ENCODE measurements at regions not wholly inside any gene's neighbourhood (a gene's known extent, or its start where the extent isn't known, plus 50 kb on each side); places are given as distances from the start of the nearest gene placed in this dataset.

DNA sequence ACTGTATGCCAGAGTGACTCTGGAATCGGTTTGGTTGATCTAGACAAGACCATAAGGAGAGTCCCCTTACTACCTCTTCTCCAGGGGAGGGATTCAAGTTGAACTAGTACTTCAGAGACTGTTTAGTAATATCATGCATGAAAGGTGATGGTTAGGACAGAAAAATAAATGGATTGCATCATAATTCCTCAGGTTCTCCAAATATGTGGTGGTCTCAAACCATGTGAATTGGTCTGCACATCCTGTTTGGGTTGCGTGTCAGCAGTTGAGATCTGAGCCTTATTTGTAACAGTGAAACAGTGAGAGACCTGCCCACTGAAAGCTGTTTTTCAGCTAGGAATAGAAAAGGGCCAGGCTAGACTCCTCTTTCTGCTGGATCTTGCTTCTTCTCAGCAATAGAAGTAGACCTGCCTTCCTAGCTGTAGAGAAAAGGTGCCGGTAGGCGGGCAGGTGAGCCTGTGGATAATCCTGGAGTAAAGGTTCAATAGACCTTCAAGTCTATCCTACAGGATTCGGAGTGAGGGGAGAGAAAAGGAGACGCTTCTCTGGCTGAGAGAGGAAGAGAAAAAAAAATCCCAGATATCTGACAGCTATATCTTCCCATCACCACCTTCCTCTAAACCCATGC is 258.5 kb upstream of the E2F7 start:
- TF ChIP-seq, protein P1, sequence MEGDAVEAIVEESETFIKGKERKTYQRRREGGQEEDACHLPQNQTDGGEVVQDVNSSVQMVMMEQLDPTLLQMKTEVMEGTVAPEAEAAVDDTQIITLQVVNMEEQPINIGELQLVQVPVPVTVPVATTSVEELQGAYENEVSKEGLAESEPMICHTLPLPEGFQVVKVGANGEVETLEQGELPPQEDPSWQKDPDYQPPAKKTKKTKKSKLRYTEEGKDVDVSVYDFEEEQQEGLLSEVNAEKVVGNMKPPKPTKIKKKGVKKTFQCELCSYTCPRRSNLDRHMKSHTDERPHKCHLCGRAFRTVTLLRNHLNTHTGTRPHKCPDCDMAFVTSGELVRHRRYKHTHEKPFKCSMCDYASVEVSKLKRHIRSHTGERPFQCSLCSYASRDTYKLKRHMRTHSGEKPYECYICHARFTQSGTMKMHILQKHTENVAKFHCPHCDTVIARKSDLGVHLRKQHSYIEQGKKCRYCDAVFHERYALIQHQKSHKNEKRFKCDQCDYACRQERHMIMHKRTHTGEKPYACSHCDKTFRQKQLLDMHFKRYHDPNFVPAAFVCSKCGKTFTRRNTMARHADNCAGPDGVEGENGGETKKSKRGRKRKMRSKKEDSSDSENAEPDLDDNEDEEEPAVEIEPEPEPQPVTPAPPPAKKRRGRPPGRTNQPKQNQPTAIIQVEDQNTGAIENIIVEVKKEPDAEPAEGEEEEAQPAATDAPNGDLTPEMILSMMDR (IDR thresholded peaks at IDR 0.05; ENCODE audit: low read depth, low read length, missing control alignments), result no peak
- DNase-seq (ENCODE audit: low read depth), result no peak
- no peak overlapping the region for H3K4me3 ChIP-seq (ENCODE audit: low read depth, low read length)

DNA sequence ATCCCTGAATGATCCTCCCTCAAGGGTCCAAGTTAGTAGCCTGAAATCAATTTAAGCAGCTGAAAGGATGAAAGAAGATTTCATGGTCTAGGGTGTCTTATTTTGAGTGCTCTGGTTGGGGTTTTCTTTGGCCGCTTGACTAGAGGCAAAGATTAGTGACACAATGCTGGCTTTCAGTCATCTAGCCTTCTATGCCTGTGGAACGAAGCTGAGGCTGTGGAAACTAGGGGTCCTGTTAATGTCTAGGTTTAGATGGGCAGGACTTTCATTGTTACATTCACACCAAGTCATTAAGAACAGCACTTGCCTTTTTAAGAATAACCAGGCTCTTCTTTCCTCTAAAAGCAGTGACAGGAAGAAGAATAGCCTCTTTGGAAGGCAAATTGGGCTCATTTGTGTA is 253.8 kb upstream of the E2F7 start:
- no peak overlapping the region for H3K4me3 ChIP-seq (ENCODE audit: low read depth, low read length)
- TF ChIP-seq, protein P1 (IDR thresholded peaks at IDR 0.05; ENCODE audit: low read depth, low read length, missing control alignments), result no peak
- no peak for DNase-seq (ENCODE audit: low read depth)

DNA sequence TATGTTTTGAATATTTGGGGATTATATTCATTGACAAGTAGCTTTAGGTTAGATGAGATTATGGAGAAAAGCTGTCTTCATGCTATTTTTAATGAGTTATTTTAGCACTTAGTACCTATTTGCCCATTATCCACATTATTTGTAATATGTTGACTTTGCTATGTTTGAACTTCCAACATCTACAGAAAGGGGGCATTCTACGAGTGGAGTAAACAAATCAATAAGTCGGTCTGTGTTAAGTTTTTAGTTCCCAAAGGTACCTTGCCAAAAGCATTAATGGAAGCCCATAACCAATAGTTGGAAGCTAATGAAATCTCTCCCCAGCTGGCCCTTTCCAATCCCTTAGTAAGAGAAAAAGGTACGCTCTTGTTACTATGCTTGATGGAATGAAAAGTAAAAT is 250.0 kb upstream of the E2F7 start:
- no peak for DNase-seq (ENCODE audit: low read depth)
- TF ChIP-seq, protein P1 (IDR thresholded peaks at IDR 0.05; ENCODE audit: low read depth, low read length, missing control alignments), result no peak
- no peak overlapping the region for H3K4me3 ChIP-seq (ENCODE audit: low read depth, low read length)

DNA sequence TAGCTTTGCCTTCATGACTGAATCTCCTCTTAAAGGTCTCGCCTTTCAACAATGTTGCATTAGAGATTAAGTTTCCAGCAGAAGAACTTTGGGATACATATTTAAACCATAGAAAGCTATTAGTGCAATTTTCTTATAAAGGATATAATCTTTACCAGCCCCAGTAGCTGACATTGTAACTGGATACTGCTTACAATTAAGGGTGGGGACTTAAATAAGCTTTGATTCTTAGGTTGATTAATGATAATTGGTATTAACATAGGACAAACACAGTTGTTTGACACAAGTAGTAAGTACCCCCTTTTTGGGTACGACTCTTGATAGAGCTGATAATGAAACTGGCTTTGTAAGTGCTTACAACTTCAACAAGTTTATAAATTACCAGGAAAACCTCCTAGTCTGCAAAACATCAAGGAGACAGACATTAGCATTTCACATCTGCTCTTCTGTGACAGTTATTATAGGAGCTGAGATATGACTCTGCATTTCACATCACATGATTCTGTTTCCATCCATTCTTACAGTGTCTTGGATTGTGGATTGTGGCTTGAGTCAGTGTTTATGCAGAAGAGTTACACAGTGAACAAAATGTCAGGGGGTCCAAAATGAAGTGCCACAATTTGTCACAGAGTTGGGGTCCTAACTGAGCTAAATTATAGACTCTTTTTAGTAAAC is 249.1 kb upstream of the E2F7 start:
- DNase-seq (ENCODE audit: low read depth), result no peak
- TF ChIP-seq, protein P1 (IDR thresholded peaks at IDR 0.05; ENCODE audit: low read depth, low read length, missing control alignments), result no peak

DNA sequence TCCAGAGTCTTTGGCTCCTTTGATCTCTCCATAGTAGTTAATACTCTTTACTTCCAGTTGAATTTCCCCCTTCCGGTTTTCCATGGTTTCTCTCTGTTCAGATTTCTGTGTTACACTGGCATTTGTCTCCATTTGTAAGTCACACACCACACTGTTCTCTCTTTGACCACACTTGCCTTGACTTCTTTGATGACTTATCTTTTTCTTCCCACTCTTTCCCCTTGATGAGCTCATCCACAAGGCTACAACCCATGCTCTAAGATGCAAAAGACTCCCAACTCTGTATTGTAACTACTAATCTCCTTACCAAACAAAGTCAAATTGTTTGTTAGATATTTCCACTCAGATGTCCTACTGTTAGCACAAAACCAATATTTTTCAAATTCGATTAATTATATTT is 242.7 kb upstream of the E2F7 start:
- no peak overlapping the region for H3K4me3 ChIP-seq (ENCODE audit: low read depth, low read length)
- TF ChIP-seq, protein P1 (IDR thresholded peaks at IDR 0.05; ENCODE audit: low read depth, low read length, missing control alignments), result no peak
- no peak for DNase-seq (ENCODE audit: low read depth)

More for the DNA sequence above, 249.1 kb upstream of the E2F7 start:
- H3K4me3 ChIP-seq (ENCODE audit: low read depth, low read length), result no peak overlapping the region

DNA sequence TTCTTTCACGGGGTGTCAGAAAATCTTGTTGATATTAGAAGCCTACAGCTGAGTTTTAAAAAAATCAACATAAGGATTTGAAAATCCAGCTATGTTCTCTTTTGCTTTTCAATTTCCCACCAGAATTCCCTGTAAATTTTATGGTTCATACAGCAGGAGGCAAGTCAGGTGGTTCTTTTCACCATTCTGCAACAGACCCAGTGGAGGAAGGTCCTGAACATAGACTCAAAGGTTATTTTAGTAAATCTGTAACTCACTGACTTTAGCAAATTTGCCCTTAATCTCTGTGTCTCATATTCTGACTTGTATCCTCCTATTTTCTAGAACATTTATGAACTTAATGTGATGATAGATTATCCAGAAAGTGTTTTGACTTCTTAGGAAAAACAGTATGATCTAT is 235.4 kb upstream of the E2F7 start:
- no peak overlapping the region for H3K4me3 ChIP-seq (ENCODE audit: low read depth, low read length)
- TF ChIP-seq, protein P1 (IDR thresholded peaks at IDR 0.05; ENCODE audit: low read depth, low read length, missing control alignments), result no peak
- DNase-seq (ENCODE audit: low read depth), result no peak
